GM21515 (cell line): ENCODE measurements at regions not wholly inside any gene's neighbourhood (a gene's known extent, or its start where the extent isn't known, plus 50 kb on each side); places are given as distances from the start of the nearest gene placed in this dataset.
"Not testable (repeated sequence)": the region's sequence is repeated elsewhere in the genome, so short reads cannot be mapped to it uniquely, and the experiment has no call there.

Experiments used
- ATAC-seq: cut with Tn5 transposase; IDR thresholded peaks from one replicate; pipeline ENCODE4 v1.9.1; 2021; ENCODE audit not compliant: unreplicated experiment

DNA sequence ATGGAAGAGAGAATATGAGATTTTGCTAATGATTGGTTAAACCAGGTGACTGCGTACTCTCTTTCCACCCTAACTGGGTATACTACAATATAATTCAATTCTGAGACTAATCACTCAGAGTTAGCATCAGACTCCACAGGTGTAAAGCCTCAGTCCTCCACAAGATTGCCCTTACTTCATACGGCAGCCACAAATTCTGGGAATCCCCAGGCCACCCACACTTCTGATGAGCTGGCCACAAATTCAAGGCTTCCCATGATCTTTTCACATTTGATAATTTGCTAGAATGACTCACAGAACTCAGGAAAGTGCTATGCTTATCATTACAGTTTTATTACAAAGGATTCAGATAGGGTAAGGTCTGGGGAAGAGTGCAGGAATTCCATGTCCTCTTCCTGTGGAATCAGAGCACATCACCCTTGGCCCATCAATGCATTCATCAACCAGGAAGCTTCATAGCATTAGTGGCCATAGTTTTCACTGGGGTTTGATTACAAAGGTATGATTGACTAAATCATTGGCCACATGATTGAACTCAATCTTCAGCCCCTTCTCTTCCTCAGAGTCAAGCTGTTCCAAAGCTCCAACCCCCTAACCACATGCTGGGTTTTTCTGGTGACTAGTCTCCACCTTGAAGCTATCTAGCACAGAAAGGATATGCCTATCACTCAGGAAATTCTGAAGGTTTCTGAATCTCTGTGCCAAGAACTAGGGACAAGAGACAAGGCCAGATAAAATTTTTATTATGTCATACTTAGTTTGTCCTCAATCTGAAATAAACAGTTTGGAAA, 131.7 kb downstream of the HHIPL2 start:
- ATAC-seq = no peak

DNA sequence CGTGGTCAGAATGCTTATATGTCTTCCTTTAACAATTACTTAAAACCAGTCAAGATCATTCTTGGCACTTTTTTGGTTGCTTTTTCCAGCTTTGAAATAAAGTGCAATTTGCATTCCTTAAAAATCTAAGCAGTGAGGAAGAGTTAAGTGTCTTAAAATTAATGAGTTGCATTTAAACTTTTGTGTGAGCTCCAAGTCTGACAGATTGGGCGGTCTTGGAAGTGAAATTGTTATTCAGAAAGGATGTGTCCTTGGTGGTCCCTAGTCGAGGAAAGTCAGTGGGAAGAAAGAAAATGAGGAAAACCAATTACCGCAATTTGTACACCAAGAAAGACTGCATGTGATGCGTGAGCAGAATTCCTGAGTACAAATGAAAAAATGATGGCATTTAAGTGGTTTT, 132.5 kb downstream of the HHIPL2 start:
- no peak for ATAC-seq

DNA sequence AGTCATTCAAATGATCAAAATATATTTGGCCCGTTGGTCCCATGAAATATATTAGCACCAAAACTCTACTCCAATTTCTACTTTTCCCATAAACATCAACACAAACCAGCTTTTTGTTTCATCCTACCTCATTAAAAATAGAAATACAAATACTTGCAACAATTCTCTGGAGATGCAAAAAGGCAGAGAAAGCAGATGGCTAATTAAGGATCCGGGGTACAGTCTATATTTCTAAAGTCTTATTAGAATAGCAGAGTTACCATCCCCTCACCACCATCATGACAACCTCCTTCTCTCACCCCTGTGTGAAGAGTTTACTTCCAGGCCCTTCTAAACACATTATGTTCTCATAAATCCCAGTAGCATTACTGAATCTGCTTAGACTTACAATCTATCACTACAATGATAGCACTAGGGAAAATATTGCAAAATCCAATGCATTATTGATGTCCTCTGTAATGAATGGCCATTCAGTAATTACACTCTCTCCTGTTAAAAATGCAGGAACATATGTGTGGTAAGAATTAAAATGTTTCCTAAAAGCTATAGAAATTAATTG, 133.8 kb downstream of the HHIPL2 start:
- ATAC-seq = no peak

DNA sequence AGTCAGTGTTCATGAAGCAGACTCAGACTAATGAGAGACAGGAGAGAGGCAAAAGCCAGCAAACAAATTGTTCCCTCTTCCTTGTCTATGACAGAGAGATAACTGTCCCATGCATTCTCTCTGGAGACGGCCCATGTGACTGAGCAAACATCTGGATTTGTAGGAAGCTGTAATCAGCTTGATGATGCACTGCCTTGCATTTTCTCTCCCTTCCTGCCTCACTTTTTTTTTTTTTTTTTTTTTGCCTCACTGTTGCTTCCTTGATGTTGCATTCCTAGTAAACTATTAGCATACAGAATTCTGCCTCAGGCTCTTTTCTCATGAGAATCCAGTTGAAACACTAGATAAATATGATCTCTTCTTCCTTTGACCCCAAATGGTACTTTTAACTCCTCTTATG, 134.5 kb downstream of the HHIPL2 start:
- ATAC-seq = no peak

DNA sequence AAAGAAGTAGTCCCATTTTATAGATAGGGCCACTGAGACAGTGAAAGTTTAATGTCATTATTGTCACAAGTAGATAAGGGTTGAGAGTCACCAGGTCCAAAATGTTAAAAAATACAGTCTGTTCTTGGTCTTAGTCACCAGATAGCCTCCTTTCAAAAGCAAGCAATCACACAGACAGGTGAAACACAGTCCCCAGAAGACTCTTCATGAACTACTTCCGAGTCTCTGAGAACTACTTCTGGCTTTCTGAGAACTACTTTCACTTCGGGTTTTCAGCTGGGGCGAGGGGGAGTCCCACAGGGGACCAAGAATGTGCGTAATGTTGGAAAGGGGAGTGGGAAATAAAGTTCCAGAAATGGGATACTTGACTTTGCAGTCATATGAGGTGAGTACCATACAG, 143.2 kb downstream of the HHIPL2 start:
- ATAC-seq = peak; percentile 97

DNA sequence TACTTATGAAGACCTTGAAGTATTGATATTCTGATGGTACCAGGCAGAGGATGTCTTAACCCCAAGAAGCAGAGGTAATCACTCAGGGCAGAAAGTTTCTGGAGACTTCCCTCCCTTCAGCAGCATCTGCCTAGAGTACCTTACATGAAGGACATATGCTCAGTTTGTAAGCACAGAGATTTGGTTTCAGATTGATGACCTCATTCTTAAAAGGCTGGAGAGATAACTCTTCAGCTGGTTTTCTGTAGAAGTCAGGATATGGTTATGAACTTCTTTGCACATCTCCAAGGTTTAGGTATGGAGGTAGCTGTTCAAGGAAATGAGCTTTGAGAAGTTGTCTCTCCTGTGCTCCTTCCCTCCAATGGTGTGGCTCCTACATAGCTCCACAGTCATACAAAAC, 148.7 kb downstream of the HHIPL2 start:
- ATAC-seq = no peak

DNA sequence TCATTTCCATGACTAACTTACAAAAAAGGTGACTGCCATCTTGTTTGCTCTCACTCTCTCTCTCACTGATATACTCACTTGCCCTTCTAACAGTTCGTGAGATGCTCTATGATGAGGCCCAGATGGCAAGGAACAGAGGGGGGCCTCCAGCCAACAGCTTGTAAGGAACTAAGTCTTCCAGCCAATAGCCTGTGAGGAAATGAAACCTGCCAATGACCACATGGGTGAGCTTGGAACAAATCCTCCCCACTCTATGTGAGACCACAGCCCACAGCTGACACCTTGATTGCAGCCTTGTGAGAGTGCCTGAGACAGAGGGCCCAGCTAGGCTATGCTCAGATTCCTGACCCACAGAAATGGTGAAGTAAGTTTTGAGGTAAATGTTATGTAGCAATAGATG, 153.7 kb downstream of the HHIPL2 start:
- ATAC-seq = no peak

DNA sequence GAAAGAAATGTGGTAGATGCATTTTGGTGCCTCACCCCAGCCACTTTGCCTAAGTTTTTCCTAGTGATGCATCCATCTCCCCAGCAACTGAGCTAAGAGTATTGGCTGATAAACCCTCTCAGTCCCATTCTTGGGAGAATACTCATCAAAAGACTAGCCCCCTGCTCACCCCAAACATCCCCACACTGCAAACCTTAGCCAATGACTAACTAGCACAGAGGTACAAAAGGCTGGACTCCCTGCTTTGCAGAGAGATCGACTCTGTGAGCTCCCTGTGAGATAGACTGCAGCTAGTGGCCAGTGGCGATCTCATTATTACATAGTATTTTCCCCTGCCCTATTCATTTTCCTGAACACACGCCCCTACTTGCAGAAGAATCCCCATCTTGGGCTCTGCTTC, 155.3 kb downstream of the HHIPL2 start:
- ATAC-seq = no peak

DNA sequence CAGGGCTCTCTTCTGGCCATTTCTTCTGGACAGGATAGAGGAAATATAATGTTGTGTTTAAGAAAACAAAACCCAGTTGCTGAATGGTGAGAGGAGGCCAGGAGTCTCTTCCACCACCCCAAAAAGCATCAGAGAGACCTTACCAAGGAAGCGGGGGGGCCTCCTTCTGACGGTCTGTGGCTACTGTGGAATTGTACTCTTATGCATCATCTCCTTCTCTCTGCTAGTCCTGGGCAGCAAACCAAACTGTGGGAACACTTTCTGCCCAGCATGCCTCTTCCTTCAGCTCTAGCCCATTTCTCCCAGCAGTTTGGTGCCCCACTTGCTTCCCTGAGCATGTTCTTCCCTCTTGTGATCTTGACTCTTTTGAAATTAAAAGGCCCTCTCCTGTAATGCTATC, 157.7 kb downstream of the HHIPL2 start:
- ATAC-seq = no peak

DNA sequence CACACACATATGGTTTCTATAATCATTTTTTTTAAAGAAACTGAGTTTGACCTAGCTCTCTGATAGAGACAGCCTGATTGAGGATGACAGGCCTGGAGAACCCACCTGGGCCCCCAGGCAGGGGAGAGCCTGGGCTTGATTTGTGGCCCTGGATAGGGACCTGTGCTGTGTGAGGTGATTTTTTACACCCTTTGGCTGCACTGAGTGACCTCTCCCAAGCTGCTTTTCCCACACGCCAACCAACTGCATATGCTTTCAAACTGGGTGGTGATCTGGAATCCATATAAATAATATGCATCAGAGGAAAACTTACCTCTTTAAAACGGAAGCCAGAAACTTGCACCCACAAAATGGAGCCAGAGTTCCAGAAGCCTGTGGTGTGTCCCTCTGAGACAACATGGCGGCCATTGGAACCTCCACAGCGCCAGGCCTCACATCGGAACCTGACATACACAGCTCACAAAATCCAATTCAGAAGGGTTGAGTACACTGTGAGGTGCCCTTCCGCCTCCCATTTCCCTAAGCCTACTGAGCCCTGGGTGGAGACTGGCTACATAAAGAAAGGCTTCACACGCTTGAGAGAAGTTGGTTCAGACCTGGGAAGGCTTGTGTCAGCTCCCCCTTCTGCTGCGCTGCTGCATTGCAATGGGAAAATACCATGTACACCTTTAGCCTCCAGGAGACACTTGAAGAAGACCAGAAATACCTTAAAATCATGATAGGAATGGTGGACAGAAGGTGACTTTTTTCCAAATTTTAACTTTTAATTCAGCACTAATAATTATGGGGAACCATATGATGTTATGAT, 160.7 kb downstream of the HHIPL2 start:
- no peak for ATAC-seq

DNA sequence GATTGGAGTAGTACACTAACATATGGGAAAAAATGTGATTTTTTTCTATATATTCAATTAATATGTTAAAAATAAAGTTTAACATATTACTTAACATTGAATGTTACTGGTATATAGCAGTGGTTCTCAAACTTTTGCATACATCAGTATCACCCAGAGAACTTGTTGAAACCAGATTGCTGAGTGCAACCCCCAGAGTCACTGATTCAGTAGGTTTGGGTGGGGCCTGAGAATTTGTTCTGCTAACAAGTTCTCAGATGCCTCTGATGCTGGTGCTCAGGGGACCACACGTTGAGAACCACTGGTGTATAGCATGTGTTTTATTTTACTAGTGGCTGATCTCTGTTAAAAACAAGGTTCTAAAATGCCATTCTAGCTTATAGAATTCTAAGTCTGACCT, 161.9 kb downstream of the HHIPL2 start:
- ATAC-seq = no peak

DNA sequence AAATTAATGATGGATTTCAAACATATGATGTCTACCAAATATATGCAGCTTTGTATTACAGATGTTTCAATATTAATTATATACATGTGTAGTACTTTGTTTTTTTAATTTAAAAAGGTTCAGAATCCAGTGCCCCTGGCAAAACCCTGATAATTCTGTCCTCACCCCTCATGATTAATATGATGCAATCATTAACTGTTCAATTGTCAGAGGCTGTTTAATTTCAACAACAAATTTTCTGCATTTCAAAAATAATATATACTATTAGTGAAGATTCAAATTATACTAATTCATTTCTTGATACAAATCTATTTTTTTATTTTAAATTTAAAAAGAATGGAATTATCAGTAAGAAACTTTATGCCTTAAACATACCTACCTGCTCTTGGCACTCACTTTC, 162.6 kb downstream of the HHIPL2 start:
- ATAC-seq = no peak

DNA sequence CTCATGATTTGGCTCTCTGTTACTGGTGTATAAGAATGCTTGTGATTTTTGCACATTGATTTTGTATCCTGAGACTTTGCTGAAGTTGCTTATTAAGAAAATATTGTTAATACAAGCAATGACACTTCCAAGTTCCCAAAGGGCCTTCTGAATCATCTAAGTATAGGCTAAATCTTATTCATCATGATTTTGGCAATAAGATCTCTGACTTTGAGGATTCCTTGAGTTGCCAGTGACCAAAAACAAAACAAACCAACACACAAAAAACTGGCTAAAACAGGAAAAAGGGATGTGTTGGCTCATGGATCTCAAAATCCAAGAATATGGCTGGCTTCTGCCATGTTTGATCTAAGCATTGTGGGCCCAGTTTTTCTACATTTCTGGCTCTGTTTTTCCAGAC, 163.4 kb downstream of the HHIPL2 start:
- ATAC-seq = no peak

DNA sequence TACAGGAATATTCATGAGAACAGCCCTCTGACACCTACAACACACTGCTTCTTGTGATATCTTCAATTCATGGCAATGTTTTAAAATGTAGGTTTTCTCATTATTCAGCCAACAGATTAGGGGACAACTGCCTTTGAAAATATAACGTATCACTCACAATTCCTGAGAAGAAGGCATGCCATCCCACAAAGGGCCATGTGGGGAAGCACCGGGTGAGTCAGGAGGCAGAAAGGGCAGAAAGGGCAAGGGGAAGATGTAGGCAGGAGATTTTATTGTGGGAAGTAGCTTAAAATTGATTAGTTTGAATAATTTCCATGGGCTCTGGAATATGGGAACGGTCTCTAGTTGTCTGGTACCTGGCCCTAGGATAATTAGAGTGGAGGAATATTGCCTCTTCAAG, 165.7 kb downstream of the HHIPL2 start:
- ATAC-seq = no peak

DNA sequence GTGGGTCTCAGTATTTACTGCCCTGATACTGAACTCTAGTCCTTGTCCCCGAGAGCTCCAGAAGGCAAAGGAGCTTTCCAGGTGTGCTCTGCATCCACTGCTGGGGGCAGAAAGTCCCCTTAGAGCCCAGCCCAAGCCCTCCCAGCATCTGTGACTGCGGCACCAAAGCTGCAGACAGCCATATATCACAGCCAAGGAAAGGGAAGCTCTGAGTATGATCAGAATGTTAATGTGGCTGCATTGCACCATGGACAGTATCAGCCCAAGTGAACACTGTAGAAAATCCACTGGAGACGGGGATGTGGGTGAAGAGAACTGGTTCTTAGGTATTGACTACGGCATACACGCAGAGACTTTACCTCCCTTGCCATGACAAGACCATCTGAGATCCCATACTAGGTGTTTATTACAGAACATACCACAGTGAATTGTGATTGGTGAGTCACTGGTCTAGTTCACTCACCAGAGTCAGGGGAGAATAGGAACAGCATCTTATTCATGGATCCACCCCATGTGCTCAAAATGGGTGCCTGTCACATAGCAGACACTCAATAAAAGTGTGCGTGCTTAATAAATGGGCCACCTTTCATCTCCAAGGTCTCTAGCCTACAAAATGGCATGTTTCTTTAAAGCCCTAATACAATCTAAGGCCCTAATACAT, 170.3 kb downstream of the HHIPL2 start:
- ATAC-seq = no peak

DNA sequence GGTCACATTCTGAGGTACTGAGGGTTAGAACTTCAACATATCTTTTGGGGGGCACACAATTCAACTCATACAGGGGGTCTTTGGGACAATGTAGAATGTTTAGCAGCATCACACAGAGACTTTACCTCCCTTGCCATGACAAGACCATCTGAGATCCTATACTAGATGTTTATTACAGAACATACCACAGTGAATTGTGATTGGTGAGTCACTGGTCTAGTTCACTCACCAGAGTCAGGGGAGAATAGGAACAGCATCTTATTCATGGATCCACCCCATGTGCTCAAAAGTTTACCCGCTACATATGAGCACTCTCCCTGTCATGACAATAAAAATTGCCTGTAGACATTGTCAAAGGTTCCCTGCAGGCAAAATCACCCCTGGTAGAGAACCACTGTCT, 171.1 kb downstream of the HHIPL2 start:
- not testable (repeated sequence) for ATAC-seq

DNA sequence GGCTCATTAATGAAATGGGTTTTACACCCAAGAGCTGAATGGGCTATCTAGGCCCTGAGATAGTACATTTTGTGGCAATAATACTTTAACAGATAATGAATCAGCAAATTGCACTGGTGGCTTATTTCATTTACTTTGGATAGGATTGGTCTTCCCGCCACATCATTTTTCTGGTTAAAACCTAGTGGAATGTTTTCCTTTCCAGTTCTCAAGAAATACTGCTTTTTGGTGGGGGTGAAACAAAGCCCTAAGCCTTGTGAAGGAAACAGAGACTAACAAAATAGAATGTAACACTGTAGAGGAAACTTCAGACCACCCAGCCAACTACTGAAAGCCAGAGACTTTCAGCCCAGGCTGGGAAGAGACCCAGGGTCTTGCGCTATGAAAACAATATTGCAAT, 172.2 kb downstream of the HHIPL2 start:
- no peak for ATAC-seq

DNA sequence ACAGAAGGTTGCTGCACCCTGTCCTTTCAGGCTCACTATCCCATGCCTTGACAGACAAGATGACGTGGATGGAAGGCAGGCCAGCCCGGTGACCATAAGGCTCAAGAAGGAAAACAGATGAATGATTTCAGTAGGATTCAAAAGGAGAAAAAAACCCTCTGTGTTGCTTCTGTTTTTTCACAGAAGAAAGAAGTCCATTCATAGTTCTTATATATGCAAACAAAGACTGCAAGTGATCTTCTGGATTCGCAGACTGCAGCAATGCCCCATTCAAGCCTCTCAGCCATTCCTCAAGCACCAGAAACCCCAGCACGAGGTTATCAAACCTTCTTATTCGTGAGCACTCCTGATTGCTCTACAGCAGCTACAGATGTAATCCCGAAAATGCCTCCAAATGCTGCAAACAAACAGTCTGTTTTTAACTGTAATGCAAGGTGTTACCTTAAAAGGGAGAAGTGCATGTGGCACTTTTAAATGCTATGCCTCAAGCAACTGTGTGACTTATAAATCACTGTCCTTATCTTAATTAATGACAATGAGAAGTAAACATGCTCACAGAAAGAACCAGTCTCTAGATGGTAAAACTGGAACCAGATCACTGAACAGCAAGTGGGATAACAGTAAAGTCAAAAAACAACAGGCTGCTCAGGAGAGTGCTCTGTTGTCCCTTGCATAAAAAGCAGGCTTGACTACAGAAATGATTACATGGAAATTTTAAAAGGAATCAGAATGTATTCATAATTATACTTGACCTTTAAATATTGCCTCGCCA, 173.9 kb downstream of the HHIPL2 start:
- no peak for ATAC-seq

DNA sequence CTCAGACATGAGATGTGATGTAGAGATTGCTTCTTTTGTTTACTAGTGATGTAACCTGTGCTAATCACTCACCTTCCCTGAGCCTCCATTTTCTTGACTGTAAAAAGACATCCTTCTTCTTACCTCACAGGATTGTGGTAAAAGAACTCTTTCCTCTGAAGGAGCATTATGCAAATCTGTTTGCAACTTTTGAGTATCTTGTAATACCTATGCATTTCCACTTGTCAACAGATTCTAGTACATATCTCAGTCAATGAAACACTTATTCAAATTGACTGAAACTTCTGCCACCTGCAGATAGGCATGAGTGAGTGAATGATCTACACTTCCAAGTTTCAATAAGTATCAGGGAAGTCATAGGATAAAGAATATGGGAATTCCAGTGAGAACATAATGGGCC, 174.7 kb downstream of the HHIPL2 start:
- no peak for ATAC-seq

DNA sequence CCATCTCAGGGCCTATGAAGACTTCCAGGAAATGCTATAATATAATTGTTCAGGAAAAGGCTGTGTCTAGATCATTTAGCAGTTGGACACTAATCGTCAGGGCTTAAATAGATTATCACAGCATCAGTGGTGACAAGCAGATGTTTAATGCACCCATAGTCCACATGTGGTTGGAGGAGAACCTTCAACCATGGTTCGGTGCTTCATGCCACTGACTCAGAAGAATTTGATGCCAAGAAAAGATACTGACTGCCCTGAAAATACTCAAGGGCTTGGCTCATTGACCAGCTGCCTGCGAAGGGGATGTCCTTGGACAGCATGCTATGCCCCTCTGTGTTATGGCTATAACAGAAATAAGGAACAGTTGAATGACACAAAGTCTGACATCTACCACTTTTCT, 175.7 kb downstream of the HHIPL2 start:
- no peak for ATAC-seq
